DMS114 treated with DMSO at 0.1 percent for 48 hours (cell line): ENCODE measurements at regions not wholly inside any gene's neighbourhood (a gene's known extent, or its start where the extent isn't known, plus 50 kb on each side); places are given as distances from the start of the nearest gene placed in this dataset.

ENCODE experiments used
- DNase-seq: peaks from one replicate; lab custom pipeline; 2025; ENCODE audit not compliant: unreplicated experiment; lab: John Stamatoyannopoulos, UW

GRCh38 chr1:2914702-2915101 is 106.6 kb upstream of the ACTRT2 start:
- DNase-seq = peak; percentile 9

- no peak for DNase-seq
Measured at GRCh38 chr1:2916153-2916552, 105.1 kb upstream of the ACTRT2 start.

- no peak for DNase-seq
Measured at GRCh38 chr1:2916706-2917105, 104.6 kb upstream of the ACTRT2 start.

GRCh38 chr1:2917284-2917683 is 104.0 kb upstream of the ACTRT2 start:
- DNase-seq = no peak

GRCh38 chr1:2918441-2918840 is 102.8 kb upstream of the ACTRT2 start:
- no peak for DNase-seq

GRCh38 chr1:2919841-2920240 is 101.4 kb upstream of the ACTRT2 start:
- no peak for DNase-seq

- DNase-seq = no peak
Measured at GRCh38 chr1:2920421-2921015, 100.7 kb upstream of the ACTRT2 start.

GRCh38 chr1:2921970-2922686 is 99.1 kb upstream of the ACTRT2 start:
- DNase-seq = no peak

- no peak for DNase-seq
Measured at GRCh38 chr1:2923351-2923750, 97.9 kb upstream of the ACTRT2 start.

GRCh38 chr1:2925291-2925690 is 96.0 kb upstream of the ACTRT2 start:
- DNase-seq = no peak

- no peak for DNase-seq
Measured at GRCh38 chr1:2925918-2926317, 95.3 kb upstream of the ACTRT2 start.

GRCh38 chr1:2926447-2927055 is 94.7 kb upstream of the ACTRT2 start:
- no peak for DNase-seq

GRCh38 chr1:2927393-2928360 is 93.6 kb upstream of the ACTRT2 start:
- no peak for DNase-seq

GRCh38 chr1:2928366-2929325 is 92.6 kb upstream of the ACTRT2 start:
- no peak for DNase-seq

- no peak for DNase-seq
Measured at GRCh38 chr1:2929335-2929734, 91.9 kb upstream of the ACTRT2 start.

- DNase-seq = no peak
Measured at GRCh38 chr1:2930016-2930815, 91.1 kb upstream of the ACTRT2 start.

- DNase-seq = no peak
Measured at GRCh38 chr1:2930913-2931723, 90.1 kb upstream of the ACTRT2 start.

GRCh38 chr1:2931724-2932401 is 89.4 kb upstream of the ACTRT2 start:
- DNase-seq = no peak
